HTR-8/SVneo (cell line): ENCODE measurements at regions not wholly inside any gene's neighbourhood (a gene's known extent, or its start where the extent isn't known, plus 50 kb on each side); places are given as distances from the start of the nearest gene placed in this dataset.
"Not testable (repeated sequence)": the region's sequence is repeated elsewhere in the genome, so short reads cannot be mapped to it uniquely, and the experiment has no call there.

Source experiments
- DNase-seq: peaks from one replicate; pipeline ENCODE4 v3.0.0; 2011; ENCODE audit warnings: low spot score, mixed read lengths; ENCODE audit not compliant: insufficient read length
- FAIRE-seq: peaks from 2 replicates; lab custom pipeline; 2011; peaks lifted over from hg19 to GRCh38; lab: Jason Lieb, UNC

GRCh38 chr20:22810626-22811569 lies 224.2 kb upstream of the SSTR4 start:
- DNase-seq (no peak), FAIRE-seq (no peak)

DNA sequence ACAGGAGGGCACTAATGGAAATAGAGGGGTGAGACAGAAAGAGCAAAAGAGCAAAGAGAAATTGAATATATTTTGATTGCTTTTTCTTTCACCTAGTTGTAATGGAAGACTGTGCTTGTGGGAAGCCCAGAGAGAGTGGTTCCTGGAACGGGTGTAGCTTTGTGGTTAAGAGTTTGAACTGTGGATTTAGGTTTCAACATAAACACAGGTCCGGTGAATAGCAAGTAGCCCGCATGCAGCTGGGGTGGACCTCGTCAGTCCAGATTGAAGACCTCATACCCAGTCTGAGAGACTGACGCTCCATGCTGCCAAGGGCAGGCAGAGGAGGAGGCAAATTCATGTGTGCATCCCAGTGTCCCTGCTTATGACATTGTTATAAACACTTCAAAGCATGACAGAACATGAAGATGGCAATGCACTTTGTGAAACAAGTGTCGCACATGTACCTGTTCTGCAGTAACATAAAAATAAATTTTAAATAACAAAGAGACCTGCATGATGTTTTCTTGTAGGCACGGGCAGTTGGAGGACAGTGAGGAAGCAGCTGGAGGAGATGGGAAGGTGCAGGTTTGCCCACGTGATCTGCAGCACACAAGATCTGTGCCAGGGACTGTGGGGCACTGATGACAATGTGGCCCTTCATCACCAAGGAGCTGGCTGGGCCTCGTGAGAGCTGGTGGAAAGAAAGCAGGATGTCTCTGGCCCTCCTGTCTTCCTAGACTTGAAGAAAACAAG lies 220.5 kb upstream of the SSTR4 start:
- FAIRE-seq (no peak), DNase-seq (no peak)

DNA sequence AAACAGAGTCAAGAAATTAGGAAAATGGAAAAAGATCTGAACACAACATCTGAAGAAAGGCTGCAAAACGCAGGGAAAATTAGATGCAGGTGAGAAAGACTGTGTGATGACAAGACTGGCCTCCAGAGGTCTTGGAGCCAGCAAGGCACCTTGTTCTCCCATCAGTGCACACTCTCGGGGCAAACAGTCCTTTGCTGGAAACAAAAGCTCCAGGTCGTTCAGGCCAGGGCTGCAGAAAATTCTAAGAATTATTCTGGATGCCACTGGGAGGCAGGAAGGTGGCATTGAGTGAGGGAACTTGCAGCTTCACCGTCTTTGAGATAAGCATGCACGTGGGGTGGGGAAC lies 219.9 kb upstream of the SSTR4 start:
- no peak for FAIRE-seq

GRCh38 chr20:22815603-22816315 lies 219.4 kb upstream of the SSTR4 start:
- no peak for FAIRE-seq
- DNase-seq = no peak

More for the DNA sequence above, 219.9 kb upstream of the SSTR4 start:
- no peak for DNase-seq

DNA sequence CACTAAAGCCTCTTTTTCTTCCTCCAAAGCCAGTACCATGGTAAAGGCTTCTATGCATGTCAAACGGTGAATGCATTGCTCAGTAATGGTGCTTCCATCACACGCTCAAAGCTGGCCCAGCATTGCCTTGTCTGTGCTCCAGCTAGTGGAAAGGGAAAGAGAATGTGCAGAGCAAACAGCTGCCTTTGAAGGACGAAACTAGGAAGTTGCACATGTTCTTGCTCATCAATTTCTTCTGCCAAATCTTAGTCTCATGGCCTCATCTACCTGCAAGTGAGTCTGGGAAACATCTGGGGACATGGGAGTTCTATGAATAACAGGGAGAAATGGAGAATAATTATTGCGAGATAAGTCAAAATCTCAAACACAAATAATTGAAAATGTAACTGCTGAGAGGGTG lies 216.5 kb upstream of the SSTR4 start:
- FAIRE-seq (no peak), DNase-seq (no peak)

DNA sequence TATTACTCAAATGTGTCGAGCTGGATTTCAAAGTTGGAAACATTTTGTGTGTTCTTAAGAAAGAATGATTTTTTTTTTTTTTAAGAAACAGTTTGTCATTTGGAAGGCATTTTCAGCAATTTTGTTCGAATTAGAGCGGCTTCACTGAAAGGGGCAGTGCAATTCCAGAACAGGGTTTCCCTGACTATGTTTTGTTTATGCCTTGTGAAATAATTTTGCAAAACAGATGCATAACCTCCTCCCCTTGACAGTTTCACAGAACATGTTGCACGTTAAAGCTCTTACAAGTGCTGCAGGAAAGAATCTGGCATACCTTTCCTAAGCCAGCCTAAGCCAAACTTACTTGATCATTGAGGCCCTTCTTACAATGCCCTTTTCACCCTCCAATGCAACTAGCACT lies 216.0 kb upstream of the SSTR4 start:
- DNase-seq (no peak), FAIRE-seq (no peak)

DNA sequence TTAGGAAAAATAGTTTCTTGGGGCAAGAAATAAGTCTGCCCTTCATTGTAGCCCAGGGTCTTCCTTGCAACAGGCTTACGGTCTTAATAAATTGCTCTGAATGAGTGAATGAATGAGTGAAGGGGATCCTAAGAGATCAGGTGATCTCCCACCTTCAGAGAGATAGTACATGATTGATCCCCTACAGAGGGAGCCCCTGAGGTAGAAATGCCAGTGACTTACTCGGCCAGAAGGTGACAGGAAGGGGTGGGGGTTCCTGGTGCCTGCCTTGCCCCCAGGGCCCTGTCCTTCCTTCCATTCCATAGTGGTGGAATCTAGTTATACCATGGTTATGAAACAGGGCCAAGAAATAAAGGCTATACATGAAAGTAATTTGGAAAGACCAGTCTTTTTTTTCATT lies 215.3 kb upstream of the SSTR4 start:
- DNase-seq (no peak), FAIRE-seq (no peak)

DNA sequence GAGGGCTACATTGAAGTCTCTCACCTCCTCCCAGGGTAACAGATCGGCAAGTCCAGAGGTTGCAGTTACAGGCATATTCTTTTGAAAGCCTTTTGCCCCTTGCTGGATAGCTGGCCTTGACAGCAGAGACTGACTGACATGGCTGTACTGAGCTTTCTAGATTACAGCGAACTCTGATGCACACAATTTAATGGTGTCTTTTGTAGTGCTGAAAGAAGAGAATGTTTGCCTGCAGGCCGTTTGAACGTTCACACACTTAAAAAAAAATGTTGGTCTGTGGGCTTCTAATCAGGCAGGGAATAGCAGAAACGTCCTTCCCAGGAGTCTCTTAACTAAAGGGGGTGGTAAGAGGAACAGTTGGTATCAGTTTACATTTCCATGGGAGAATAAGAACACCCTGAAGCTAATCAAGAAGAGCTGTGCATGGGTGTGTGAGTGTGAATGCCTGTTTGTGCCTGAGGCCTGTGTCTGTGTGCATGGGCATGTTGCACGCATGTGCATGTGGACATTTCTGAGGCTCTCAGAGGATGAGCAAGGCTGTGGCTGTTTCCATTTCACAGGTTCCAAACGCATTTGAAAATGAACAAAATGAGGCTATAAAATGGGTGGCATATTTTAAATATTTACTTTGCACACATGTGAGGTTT lies 213.9 kb upstream of the SSTR4 start:
- DNase-seq = no peak
- FAIRE-seq = no peak

DNA sequence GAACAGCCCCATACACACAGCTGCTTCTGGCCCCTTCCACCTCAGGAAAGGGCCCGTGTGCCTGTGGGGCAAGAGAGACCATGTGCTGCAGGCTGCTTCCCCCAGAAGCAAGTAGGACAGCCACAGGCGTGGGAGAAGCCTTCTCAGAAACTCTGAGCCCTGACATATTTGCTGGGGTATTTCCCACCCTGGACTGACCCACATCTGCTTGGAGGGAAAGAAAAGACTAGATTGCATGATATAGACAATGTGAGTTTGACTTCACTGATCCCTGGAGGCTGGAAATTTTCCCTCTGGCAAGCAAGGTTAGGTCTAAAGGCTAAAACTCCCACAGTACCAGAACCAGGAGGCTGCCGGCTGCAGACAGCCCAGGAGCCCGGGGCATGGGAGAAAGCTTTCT lies 213.3 kb upstream of the SSTR4 start:
- DNase-seq (no peak), FAIRE-seq (no peak)

GRCh38 chr20:22823119-22823518 lies 212.0 kb upstream of the SSTR4 start:
- FAIRE-seq = no peak

GRCh38 chr20:22824077-22824476 lies 211.0 kb upstream of the SSTR4 start:
- FAIRE-seq = no peak

More at GRCh38 chr20:22823119-22823518, 212.0 kb upstream of the SSTR4 start:
- DNase-seq = no peak

DNA sequence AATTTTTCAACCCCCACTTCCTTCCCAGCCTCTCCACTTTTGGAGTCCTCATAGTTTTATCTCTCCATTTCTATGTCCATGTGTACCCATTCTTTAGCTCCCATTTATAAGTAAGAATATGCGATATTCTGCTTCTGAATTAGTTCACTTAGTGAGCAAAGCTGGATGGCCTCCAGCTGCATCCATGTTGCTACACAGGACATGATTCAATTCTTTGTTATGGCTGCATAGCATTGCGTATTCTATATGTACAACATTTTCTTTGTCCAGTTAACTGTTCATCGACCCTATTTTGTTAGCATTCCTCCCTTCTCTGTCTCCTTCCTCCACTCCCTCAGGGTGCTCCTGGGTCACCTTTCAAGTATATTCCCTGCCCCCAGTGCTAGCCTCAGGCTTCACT lies 210.0 kb upstream of the SSTR4 start:
- DNase-seq (no peak), FAIRE-seq (no peak)

More at GRCh38 chr20:22824077-22824476, 211.0 kb upstream of the SSTR4 start:
- DNase-seq = no peak

- FAIRE-seq (no peak), DNase-seq (no peak)
Measured at GRCh38 chr20:22825546-22825945, 209.6 kb upstream of the SSTR4 start.

GRCh38 chr20:22826306-22827230 lies 208.5 kb upstream of the SSTR4 start:
- FAIRE-seq (no peak), DNase-seq (no peak)

DNA sequence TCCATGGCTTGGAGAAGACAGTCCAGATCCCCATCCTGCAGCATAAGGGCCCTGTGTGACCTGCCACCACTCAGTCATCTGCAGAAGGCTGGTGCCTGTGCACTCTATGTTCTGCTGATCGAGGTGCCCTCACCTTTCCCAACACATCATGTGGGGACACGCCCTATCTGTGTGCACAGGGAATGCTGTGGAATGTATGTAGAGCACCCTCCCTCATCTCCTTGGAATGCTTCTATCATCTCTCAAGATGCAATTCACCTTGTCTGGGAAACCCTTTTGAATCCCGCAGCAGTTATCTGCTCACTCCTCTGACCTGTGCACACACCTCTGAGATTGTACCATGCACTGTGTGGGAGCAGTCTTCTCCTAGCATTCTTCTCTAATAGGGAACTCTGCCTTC lies 207.2 kb upstream of the SSTR4 start:
- DNase-seq (no peak), FAIRE-seq (no peak)

DNA sequence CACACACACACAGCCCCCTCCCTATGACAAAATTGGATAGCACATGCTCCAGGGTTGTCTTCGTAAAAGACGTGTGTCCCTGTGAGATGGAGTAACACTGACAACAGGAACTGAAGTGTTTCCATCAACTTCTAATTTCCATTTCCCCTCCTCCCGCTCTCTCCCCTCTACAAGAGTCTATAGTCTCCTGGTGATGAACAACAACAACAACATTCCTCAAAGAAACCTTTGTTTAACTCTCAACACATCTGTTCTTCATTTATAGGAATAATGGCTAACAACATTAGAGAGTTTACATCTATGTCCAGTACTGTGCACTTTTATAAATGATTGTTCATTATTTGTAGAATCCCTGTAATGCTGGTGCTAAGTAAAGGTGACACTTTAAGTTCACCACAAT lies 205.8 kb upstream of the SSTR4 start:
- no peak for FAIRE-seq
- DNase-seq = no peak

DNA sequence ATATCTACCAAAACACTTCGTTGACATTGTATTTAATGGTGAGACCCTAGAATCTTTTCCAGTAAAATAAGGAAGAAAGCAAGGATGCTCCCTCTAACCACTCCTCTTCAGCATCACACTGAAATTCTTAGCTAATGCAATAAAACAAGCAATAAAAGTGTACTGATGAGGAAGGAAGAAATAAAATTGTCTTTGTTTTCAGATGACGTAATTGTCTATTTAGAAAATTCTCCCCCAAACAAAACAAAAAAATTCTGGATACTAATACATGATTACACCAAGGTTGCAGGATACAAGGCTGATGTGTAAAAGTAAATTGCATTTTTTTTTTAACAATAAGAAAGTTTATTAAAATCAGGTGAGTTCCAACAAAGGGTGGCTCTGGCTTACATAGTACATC lies 205.0 kb upstream of the SSTR4 start:
- DNase-seq (no peak), FAIRE-seq (no peak)

- DNase-seq, FAIRE-seq: not testable (repeated sequence)
Measured at GRCh38 chr20:22830715-22831114, 204.4 kb upstream of the SSTR4 start.

GRCh38 chr20:22833851-22834250 lies 201.3 kb upstream of the SSTR4 start:
- no peak for DNase-seq
- FAIRE-seq = peak; percentile 42
